MM.1S (cell line): ENCODE measurements at regions not wholly inside any gene's neighbourhood (a gene's known extent, or its start where the extent isn't known, plus 50 kb on each side); places are given as distances from the start of the nearest gene placed in this dataset.

ENCODE experiments used
- EZH2 ChIP-seq: fragments of 300-600 bp; sonication (generic); optimal IDR thresholded peaks from 2 replicates; pipeline ENCODE3; 2017; ENCODE audit warnings: low read depth, mild to moderate bottlenecking, antibody characterized with exemption, low read length, mixed read lengths
- TF ChIP-seq, protein P1 (sequence below): fragments of 300-600 bp; sonication (generic); IDR thresholded peaks from 2 replicates; pipeline ENCODE4 v1.5.1; 2016; ENCODE audit warnings: antibody characterized with exemption, low read length, mixed read lengths

DNA sequence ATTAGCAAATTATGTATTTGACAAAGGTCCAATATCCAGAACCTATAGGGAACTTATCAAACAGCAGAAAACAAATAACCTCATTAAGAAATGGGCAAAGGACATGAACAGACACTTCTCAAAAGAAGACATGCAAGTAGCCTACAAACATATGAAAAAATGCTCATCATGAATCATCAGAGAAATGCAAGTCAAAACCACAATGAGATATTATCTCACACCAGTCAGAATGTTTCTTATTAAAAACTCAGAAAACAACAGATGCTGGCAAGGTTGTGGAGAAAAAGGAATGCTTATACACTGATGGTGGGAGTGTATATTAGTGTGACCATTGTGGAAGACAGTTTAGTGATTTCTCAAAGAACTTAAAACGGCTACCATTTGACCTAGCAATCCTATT lies 116.1 kb upstream of the CRBN start:
- TF ChIP-seq, protein P1, sequence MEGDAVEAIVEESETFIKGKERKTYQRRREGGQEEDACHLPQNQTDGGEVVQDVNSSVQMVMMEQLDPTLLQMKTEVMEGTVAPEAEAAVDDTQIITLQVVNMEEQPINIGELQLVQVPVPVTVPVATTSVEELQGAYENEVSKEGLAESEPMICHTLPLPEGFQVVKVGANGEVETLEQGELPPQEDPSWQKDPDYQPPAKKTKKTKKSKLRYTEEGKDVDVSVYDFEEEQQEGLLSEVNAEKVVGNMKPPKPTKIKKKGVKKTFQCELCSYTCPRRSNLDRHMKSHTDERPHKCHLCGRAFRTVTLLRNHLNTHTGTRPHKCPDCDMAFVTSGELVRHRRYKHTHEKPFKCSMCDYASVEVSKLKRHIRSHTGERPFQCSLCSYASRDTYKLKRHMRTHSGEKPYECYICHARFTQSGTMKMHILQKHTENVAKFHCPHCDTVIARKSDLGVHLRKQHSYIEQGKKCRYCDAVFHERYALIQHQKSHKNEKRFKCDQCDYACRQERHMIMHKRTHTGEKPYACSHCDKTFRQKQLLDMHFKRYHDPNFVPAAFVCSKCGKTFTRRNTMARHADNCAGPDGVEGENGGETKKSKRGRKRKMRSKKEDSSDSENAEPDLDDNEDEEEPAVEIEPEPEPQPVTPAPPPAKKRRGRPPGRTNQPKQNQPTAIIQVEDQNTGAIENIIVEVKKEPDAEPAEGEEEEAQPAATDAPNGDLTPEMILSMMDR, result no peak
- no peak for TF ChIP-seq EZH2
